Left ventricle myocardium inferior (tissue), 1 donor: ENCODE measurements at regions not wholly inside any gene's neighbourhood (a gene's known extent, or its start where the extent isn't known, plus 50 kb on each side); places are given as distances from the start of the nearest gene placed in this dataset.

ENCODE experiments used
- DNase-seq: peaks from one replicate; pipeline ENCODE4 v3.0.0-alpha.2; 2020
- H3K27ac ChIP-seq: fragments of 200-600 bp; replicated peaks from 2 replicates; pipeline ENCODE4 v1.8.0; 2021
- H3K27me3 ChIP-seq: fragments of 200-600 bp; 2 replicates; pipeline ENCODE4 v1.8.0; 2021; ENCODE audit warnings: low read depth
- H3K36me3 ChIP-seq: fragments of 200-600 bp; 2 replicates; pipeline ENCODE4 v1.8.0; 2021
- H3K4me1 ChIP-seq: fragments of 200-600 bp; 2 replicates; pipeline ENCODE4 v1.8.0; 2021
- H3K4me3 ChIP-seq: fragments of 200-600 bp; 2 replicates; pipeline ENCODE4 v1.8.0; 2021; ENCODE audit warnings: mild to moderate bottlenecking, moderate library complexity
- H3K9me3 ChIP-seq: fragments of 200-600 bp; replicated peaks from 2 replicates; pipeline ENCODE4 v1.8.0; 2021
- intact Hi-C: fragments of 100-400 bp; cut with micrococcal nuclease; formaldehyde crosslinking; loops from one replicate; pipeline ENCODE4 v1.11.0; 2022
- TF ChIP-seq, protein P1 (sequence below): fragments of 200-600 bp; IDR thresholded peaks from 2 replicates; pipeline ENCODE4 v1.8.0; 2021; ENCODE audit warnings: antibody characterized with exemption, mild to moderate bottlenecking, borderline replicate concordance
- donor health status: DM: no; HTN: yes; CAD: no; lungs with severe emphysema.

DNA sequence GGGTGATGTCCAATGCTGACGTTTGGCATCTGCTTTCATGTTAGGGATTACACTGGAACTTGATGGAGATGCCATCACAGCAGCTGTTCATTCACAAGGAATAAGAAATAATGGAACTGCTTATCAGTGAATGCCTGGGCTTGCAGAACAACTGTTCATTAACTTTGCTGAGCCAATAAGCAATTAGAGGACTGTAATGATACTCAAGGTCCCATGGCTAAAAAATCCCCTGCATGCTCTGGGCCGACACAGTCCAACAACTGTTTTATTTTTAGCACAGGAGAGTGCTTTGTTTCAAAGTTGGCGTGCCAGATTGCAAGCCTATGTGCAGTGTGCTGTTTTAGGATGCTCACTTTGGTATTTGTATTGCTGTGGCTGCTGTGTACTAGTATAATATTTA is 408.0 kb upstream of the RGPD4 start:
- H3K27me3 ChIP-seq: no peaks in the 10 kb centered on the region
- no peaks in the 10 kb centered on the region for H3K9me3 ChIP-seq
- TF ChIP-seq, protein P1, sequence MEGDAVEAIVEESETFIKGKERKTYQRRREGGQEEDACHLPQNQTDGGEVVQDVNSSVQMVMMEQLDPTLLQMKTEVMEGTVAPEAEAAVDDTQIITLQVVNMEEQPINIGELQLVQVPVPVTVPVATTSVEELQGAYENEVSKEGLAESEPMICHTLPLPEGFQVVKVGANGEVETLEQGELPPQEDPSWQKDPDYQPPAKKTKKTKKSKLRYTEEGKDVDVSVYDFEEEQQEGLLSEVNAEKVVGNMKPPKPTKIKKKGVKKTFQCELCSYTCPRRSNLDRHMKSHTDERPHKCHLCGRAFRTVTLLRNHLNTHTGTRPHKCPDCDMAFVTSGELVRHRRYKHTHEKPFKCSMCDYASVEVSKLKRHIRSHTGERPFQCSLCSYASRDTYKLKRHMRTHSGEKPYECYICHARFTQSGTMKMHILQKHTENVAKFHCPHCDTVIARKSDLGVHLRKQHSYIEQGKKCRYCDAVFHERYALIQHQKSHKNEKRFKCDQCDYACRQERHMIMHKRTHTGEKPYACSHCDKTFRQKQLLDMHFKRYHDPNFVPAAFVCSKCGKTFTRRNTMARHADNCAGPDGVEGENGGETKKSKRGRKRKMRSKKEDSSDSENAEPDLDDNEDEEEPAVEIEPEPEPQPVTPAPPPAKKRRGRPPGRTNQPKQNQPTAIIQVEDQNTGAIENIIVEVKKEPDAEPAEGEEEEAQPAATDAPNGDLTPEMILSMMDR: no peak
- no peaks in the 10 kb centered on the region for H3K36me3 ChIP-seq
- no peak for DNase-seq
- H3K4me1 ChIP-seq: peaks cover 11% of the 10 kb centered on the region
- intact Hi-C loops: no loop called here
- peak overlapping the region; percentile 67 for H3K27ac ChIP-seq
- H3K4me3 ChIP-seq: no peak overlapping the region

GRCh38 chr2:107419191-107419590 is 407.5 kb upstream of the RGPD4 start:
- Histone ChIP-seq H3K9me3 (no peaks in the 10 kb centered on the region), H3K27ac (peak overlapping the region; percentile 67), H3K36me3 (no peaks in the 10 kb centered on the region), H3K4me1 (peaks cover 11% of the 10 kb centered on the region), H3K27me3 (no peaks in the 10 kb centered on the region), H3K4me3 (no peak overlapping the region)
- TF ChIP-seq, protein P1: no peak
- intact Hi-C loops: no loop called here
- DNase-seq: no peak

GRCh38 chr2:107428781-107429180 is 397.9 kb upstream of the RGPD4 start:
- Histone ChIP-seq H3K9me3 (peaks cover 13% of the 10 kb centered on the region), H3K27me3 (no peaks in the 10 kb centered on the region), H3K36me3 (no peaks in the 10 kb centered on the region), H3K27ac (no peak overlapping the region), H3K4me3 (no peak overlapping the region), H3K4me1 (no peaks in the 10 kb centered on the region)
- DNase-seq: no peak
- intact Hi-C loops: no loop called here
- TF ChIP-seq, protein P1: no peak

DNA sequence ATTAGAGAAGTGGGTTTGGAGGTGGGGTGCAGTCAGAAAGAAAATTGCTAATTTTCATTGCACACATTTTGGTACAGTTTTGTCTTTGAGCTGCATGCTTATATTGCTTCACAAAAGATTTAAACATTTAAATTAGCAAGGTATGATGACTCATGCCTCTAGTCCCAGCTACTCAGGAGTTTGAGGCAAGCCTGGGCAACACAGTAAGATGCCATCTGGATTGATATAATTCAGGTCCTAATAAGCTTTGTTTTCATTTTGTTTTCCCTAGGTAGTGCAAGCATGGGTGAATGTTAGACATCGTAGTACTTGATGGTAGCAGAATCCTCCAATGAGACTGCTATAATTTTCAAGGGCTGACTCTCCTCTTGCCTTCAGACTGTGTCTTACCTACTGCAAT is 396.7 kb upstream of the RGPD4 start:
- DNase-seq: no peak
- H3K27ac ChIP-seq: no peak overlapping the region
- H3K4me3 ChIP-seq: no peak overlapping the region
- no peaks in the 10 kb centered on the region for H3K4me1 ChIP-seq
- peaks cover 13% of the 10 kb centered on the region for H3K9me3 ChIP-seq
- H3K27me3 ChIP-seq: no peaks in the 10 kb centered on the region
- intact Hi-C loops: no loop called here
- TF ChIP-seq, protein P1: no peak
- no peaks in the 10 kb centered on the region for H3K36me3 ChIP-seq

DNA sequence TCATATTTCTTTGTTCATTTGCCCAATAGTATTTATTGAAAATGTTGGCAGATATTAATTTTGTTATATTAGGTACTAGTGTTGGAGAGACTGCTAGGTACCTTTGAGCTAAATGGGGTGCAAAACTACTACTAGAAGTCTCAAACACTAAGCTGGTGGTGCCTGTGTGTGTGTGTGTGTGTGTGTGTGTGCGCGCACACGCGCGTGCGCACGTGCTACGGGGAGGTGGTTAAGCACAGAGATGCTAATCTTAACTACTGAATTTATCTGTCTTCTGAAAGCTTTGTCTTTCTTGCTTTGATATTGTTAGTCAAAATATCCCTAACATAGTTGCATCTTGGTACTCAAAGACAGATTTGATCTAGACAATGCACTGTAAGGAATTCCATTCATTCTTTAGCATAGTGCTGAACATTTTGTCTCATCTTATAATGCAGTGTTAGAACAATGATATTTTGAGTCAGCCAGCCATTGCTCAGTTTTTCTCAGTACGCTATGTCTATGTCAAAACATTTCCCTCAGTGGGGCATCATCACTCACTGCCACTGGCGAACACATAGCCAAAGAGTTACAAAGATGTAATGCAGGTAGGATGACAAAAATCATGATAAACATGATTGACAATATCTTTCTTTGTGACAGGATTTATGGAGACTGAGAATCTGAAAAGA is 396.0 kb upstream of the RGPD4 start:
- no peak for DNase-seq

More for the DNA sequence above, 396.0 kb upstream of the RGPD4 start:
- Histone ChIP-seq H3K36me3 (no peaks in the 10 kb centered on the region), H3K9me3 (peaks cover 13% of the 10 kb centered on the region), H3K4me3 (no peak overlapping the region), H3K4me1 (no peaks in the 10 kb centered on the region), H3K27ac (no peak overlapping the region), H3K27me3 (no peaks in the 10 kb centered on the region)
- intact Hi-C loops: no loop called here
- TF ChIP-seq, protein P1: no peak
